Osteoblast (primary cell): ENCODE measurements at regions not wholly inside any gene's neighbourhood (a gene's known extent, or its start where the extent isn't known, plus 50 kb on each side); places are given as distances from the start of the nearest gene placed in this dataset.

ENCODE experiments used
- DNase-seq: peaks from one replicate; pipeline ENCODE4 v3.0.0; 2011; ENCODE audit warnings: low spot score, mixed read lengths; ENCODE audit not compliant: insufficient read length; ENCODE audit errors: missing footprints
- H2AFZ ChIP-seq: 2 replicates; pipeline ENCODE4 v1.6.0; 2011; ENCODE audit warnings: mild to moderate bottlenecking, low read length
- H3K27ac ChIP-seq: 2 replicates; pipeline ENCODE4 v1.5.1; 2011; ENCODE audit warnings: mild to moderate bottlenecking, low read depth, low read length, moderate library complexity
- H3K27me3 ChIP-seq: 2 replicates; pipeline ENCODE4 v1.6.0; 2012; ENCODE audit warnings: mild to moderate bottlenecking, control low read depth, inconsistent platforms, low read length, moderate library complexity; ENCODE audit not compliant: insufficient read depth
- H3K36me3 ChIP-seq: 2 replicates; pipeline ENCODE4 v1.5.1; 2011; ENCODE audit warnings: mild to moderate bottlenecking, low read length, control low read depth, moderate library complexity; ENCODE audit not compliant: insufficient read depth
- H3K4me1 ChIP-seq: 2 replicates; pipeline ENCODE4 v1.5.1; 2011; ENCODE audit warnings: mild to moderate bottlenecking, low read length, control low read depth, moderate library complexity; ENCODE audit not compliant: insufficient read depth
- H3K4me2 ChIP-seq: 2 replicates; pipeline ENCODE4 v1.6.0; 2011; ENCODE audit warnings: mild to moderate bottlenecking, low read length; ENCODE audit not compliant: insufficient read depth
- H3K4me3 ChIP-seq: fragments of 200-600 bp; sonication (generic); 3 replicates; pipeline ENCODE4 v1.5.1; 2012; ENCODE audit warnings: mild to moderate bottlenecking, low read length, inconsistent platforms; ENCODE audit not compliant: insufficient read depth
- H3K79me2 ChIP-seq: 2 replicates; pipeline ENCODE4 v1.6.0; 2012; ENCODE audit warnings: mild to moderate bottlenecking, low read length, control low read depth, inconsistent platforms; ENCODE audit not compliant: insufficient read depth
- H3K9me3 ChIP-seq: 2 replicates; pipeline ENCODE4 v1.5.1; 2011; ENCODE audit warnings: low read depth, low read length, control low read depth
- H4K20me1 ChIP-seq: 2 replicates; pipeline ENCODE4 v1.6.0; 2012; ENCODE audit warnings: mild to moderate bottlenecking, low read length, control low read depth; ENCODE audit not compliant: insufficient read depth
- TF ChIP-seq, protein P1 (sequence below): IDR thresholded peaks from 2 replicates; pipeline ENCODE4 v1.5.1; 2011; ENCODE audit warnings: mild to moderate bottlenecking, low read depth, low read length, moderate library complexity; ENCODE audit errors: extremely low read depth

- H3K9me3 ChIP-seq = no peaks in the 10 kb centered on the region
- TF ChIP-seq, protein P1, sequence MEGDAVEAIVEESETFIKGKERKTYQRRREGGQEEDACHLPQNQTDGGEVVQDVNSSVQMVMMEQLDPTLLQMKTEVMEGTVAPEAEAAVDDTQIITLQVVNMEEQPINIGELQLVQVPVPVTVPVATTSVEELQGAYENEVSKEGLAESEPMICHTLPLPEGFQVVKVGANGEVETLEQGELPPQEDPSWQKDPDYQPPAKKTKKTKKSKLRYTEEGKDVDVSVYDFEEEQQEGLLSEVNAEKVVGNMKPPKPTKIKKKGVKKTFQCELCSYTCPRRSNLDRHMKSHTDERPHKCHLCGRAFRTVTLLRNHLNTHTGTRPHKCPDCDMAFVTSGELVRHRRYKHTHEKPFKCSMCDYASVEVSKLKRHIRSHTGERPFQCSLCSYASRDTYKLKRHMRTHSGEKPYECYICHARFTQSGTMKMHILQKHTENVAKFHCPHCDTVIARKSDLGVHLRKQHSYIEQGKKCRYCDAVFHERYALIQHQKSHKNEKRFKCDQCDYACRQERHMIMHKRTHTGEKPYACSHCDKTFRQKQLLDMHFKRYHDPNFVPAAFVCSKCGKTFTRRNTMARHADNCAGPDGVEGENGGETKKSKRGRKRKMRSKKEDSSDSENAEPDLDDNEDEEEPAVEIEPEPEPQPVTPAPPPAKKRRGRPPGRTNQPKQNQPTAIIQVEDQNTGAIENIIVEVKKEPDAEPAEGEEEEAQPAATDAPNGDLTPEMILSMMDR = no peak
- no peak overlapping the region for H3K27ac ChIP-seq
- no peak for DNase-seq
- H3K36me3 ChIP-seq = no peaks in the 10 kb centered on the region
- no peak overlapping the region for H2AFZ ChIP-seq
- no peak overlapping the region for H3K4me2 ChIP-seq
- H3K4me1 ChIP-seq = peaks cover 3% of the 10 kb centered on the region
- peaks cover 3% of the 10 kb centered on the region for H3K27me3 ChIP-seq
- no peak overlapping the region for H3K4me3 ChIP-seq
- no peaks in the 10 kb centered on the region for H4K20me1 ChIP-seq
- no peaks in the 10 kb centered on the region for H3K79me2 ChIP-seq
Observed at GRCh38 chr5:61800450-61800849, 468.4 kb downstream of the ZSWIM6 start.

GRCh38 chr5:61801174-61801573, 469.1 kb downstream of the ZSWIM6 start:
- DNase-seq = no peak
- no peak overlapping the region for H3K4me2 ChIP-seq

GRCh38 chr5:61802456-61802855, 470.4 kb downstream of the ZSWIM6 start:
- Histone ChIP-seq H3K36me3 (no peaks in the 10 kb centered on the region), H2AFZ (no peak overlapping the region), H3K4me1 (peaks cover 3% of the 10 kb centered on the region), H4K20me1 (no peaks in the 10 kb centered on the region), H3K27me3 (peaks cover 3% of the 10 kb centered on the region), H3K27ac (no peak overlapping the region), H3K79me2 (no peaks in the 10 kb centered on the region), H3K9me3 (no peaks in the 10 kb centered on the region), H3K4me2 (no peak overlapping the region), H3K4me3 (no peak overlapping the region)
- TF ChIP-seq, protein P1 = no peak
- DNase-seq = no peak

More at GRCh38 chr5:61801174-61801573, 469.1 kb downstream of the ZSWIM6 start:
- Histone ChIP-seq H3K4me1 (peaks cover 3% of the 10 kb centered on the region), H3K4me3 (no peak overlapping the region), H2AFZ (no peak overlapping the region), H3K9me3 (no peaks in the 10 kb centered on the region), H3K36me3 (no peaks in the 10 kb centered on the region), H3K27me3 (peaks cover 3% of the 10 kb centered on the region), H3K27ac (no peak overlapping the region), H3K79me2 (no peaks in the 10 kb centered on the region), H4K20me1 (no peaks in the 10 kb centered on the region)
- TF ChIP-seq, protein P1 = no peak

DNA sequence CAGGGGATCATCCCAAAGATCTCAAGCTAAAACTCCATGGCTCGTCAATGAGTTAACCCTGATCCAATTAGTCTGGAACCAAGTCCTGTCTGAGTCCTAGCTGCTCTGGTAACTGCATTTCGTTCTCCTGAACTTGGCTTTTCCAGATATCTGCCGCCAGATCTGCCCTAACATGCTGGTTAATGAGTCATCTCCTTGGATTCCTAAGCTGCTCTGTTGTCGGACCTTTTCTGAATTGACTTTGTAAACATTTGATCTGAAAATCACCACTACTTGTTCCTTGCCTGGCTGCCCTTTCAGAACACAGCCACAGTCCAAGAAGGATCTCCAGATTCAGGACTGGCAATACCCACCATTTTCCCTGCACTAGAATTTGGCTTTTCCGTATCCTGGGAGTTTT, 473.0 kb downstream of the ZSWIM6 start:
- no peak overlapping the region for H3K27ac ChIP-seq
- H2AFZ ChIP-seq = peak overlapping the region; percentile 36
- H4K20me1 ChIP-seq = no peaks in the 10 kb centered on the region
- H3K4me1 ChIP-seq = peaks cover 3% of the 10 kb centered on the region
- peak; percentile 65 for DNase-seq
- peaks cover 3% of the 10 kb centered on the region for H3K27me3 ChIP-seq
- no peaks in the 10 kb centered on the region for H3K79me2 ChIP-seq
- peak overlapping the region; percentile 20 for H3K4me2 ChIP-seq
- TF ChIP-seq, protein P1 = no peak
- H3K4me3 ChIP-seq = no peak overlapping the region
- H3K36me3 ChIP-seq = no peaks in the 10 kb centered on the region
- no peaks in the 10 kb centered on the region for H3K9me3 ChIP-seq
